Activated naive CD8-positive, alpha-beta T cell treated with anti-CD3 and anti-CD28 coated beads, Interleukin-2, amount 10 ng/mL, durations not matched to agents 7 days and 5 days (primary cell): ENCODE measurements at regions not wholly inside any gene's neighbourhood (a gene's known extent, or its start where the extent isn't known, plus 50 kb on each side); places are given as distances from the start of the nearest gene placed in this dataset.

Experiments
- ATAC-seq: fragments of 150-1000 bp; cut with Tn5 transposase; one replicate; pipeline ENCODE4 v1.10.0; 2021; ENCODE audit warnings: low read depth, moderate library complexity
- POLR2A ChIA-PET: fragments of 350-600 bp; sonication (Branson Sonifier 250); formaldehyde crosslinking; loops from one replicate; lab custom pipeline; 2021; ENCODE audit warnings: antibody characterized with exemption; lab: Charles Lee
- DNase-seq: peaks from one replicate; pipeline ENCODE4 v3.0.0; 2021
- H3K27ac Mint-ChIP-seq: one replicate; pipeline ENCODE4 v1.8.0; 2022; ENCODE audit warnings: mild to moderate bottlenecking, mixed read lengths
- H3K27me3 Mint-ChIP-seq: one replicate; pipeline ENCODE4 v1.8.0; 2022; ENCODE audit warnings: mild to moderate bottlenecking, moderate library complexity, mixed read lengths
- H3K36me3 Mint-ChIP-seq: one replicate; pipeline ENCODE4 v1.8.0; 2021; ENCODE audit warnings: mild to moderate bottlenecking, mixed read lengths
- H3K4me1 Mint-ChIP-seq: one replicate; pipeline ENCODE4 v1.8.0; 2021; ENCODE audit warnings: mixed read lengths
- H3K4me3 Mint-ChIP-seq: one replicate; pipeline ENCODE4 v1.8.0; 2022; ENCODE audit warnings: mild to moderate bottlenecking, moderate library complexity, mixed read lengths
- H3K9me3 Mint-ChIP-seq: one replicate; pipeline ENCODE4 v1.8.0; 2021; ENCODE audit warnings: mixed read lengths

GRCh38 chr13:27728271-27728670 lies 64.0 kb upstream of the GSX1 start:
- DNase-seq (no peak), ATAC-seq (no peak)
- no peak overlapping the region for H3K27ac Mint-ChIP-seq
- H3K27me3 Mint-ChIP-seq: peaks cover 8% of the 10 kb centered on the region
- no peak overlapping the region for H3K4me3 Mint-ChIP-seq
- H3K36me3 Mint-ChIP-seq: no peaks in the 10 kb centered on the region
- POLR2A ChIA-PET: no interaction called here
- peaks cover 5% of the 10 kb centered on the region for H3K4me1 Mint-ChIP-seq
- no peaks in the 10 kb centered on the region for H3K9me3 Mint-ChIP-seq

DNA sequence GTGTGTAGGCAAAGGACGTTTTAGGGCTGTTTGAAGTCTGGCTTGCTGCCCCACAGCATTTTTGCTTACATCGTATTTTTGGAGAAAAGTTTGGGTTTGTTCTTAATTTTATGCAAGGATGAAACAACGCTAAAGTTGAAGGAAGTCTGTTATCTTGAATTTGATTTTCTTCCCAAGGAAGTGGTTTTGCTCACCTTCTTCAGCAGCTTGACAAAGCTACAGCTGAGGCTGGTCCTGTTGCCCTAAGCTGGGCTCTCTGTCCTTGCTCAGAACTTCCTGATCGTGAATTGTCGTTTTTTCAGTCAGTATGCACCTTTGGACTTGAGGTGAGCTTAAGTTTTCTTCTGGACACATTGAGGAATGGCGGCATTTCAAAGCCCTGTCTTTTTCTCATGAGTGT lies 62.1 kb upstream of the GSX1 start:
- H3K4me1 Mint-ChIP-seq: peaks cover 5% of the 10 kb centered on the region
- no peak overlapping the region for H3K4me3 Mint-ChIP-seq
- no peak overlapping the region for H3K27ac Mint-ChIP-seq
- H3K27me3 Mint-ChIP-seq: peaks cover 8% of the 10 kb centered on the region
- H3K36me3 Mint-ChIP-seq: no peaks in the 10 kb centered on the region
- ATAC-seq (no peak), DNase-seq (no peak)
- H3K9me3 Mint-ChIP-seq: no peaks in the 10 kb centered on the region
- POLR2A ChIA-PET: no interaction called here
